Kidney glomerular epithelial cell (primary cell): ENCODE measurements at regions not wholly inside any gene's neighbourhood (a gene's known extent, or its start where the extent isn't known, plus 50 kb on each side); places are given as distances from the start of the nearest gene placed in this dataset.
"Not testable (repeated sequence)": the region's sequence is repeated elsewhere in the genome, so short reads cannot be mapped to it uniquely, and the experiment has no call there.

Source experiments
- DNase-seq: peaks from one replicate; lab custom pipeline; 2025; lab: John Stamatoyannopoulos, UW

- no peak for DNase-seq
Measured at GRCh38 chr20:53668992-53669391, 75.4 kb upstream of the ZNF217 start.

- no peak for DNase-seq
Measured at GRCh38 chr20:53666144-53666543, 72.5 kb upstream of the ZNF217 start.

- no peak for DNase-seq
Measured at GRCh38 chr20:53664121-53664520, 70.5 kb upstream of the ZNF217 start.

- DNase-seq = not testable (repeated sequence)
Measured at GRCh38 chr20:53663521-53663920, 69.9 kb upstream of the ZNF217 start.

GRCh38 chr20:53662595-53662994 is 69.0 kb upstream of the ZNF217 start:
- DNase-seq = no peak

GRCh38 chr20:53660947-53661381 is 67.3 kb upstream of the ZNF217 start:
- no peak for DNase-seq

- no peak for DNase-seq
Measured at GRCh38 chr20:53660078-53660909, 66.7 kb upstream of the ZNF217 start.

GRCh38 chr20:53658973-53659372 is 65.3 kb upstream of the ZNF217 start:
- DNase-seq = no peak

- DNase-seq = no peak
Measured at GRCh38 chr20:53658322-53658721, 64.7 kb upstream of the ZNF217 start.

- DNase-seq = no peak
Measured at GRCh38 chr20:53657732-53658131, 64.1 kb upstream of the ZNF217 start.

GRCh38 chr20:53657279-53657678 is 63.6 kb upstream of the ZNF217 start:
- no peak for DNase-seq

GRCh38 chr20:53656293-53657202 is 62.9 kb upstream of the ZNF217 start:
- peak; percentile 24 for DNase-seq

GRCh38 chr20:53655625-53656292 is 62.1 kb upstream of the ZNF217 start:
- DNase-seq = no peak

GRCh38 chr20:53654932-53655624 is 61.4 kb upstream of the ZNF217 start:
- DNase-seq = no peak

GRCh38 chr20:53654521-53654920 is 60.9 kb upstream of the ZNF217 start:
- not testable (repeated sequence) for DNase-seq

GRCh38 chr20:53652859-53653517 is 59.3 kb upstream of the ZNF217 start:
- DNase-seq = no peak

- no peak for DNase-seq
Measured at GRCh38 chr20:53652090-53652858, 58.6 kb upstream of the ZNF217 start.

- not testable (repeated sequence) for DNase-seq
Measured at GRCh38 chr20:53649493-53649892, 55.9 kb upstream of the ZNF217 start.

GRCh38 chr20:53647286-53647821 is 53.7 kb upstream of the ZNF217 start:
- DNase-seq = no peak

GRCh38 chr20:53646550-53646949 is 52.9 kb upstream of the ZNF217 start:
- no peak for DNase-seq
